K562 (cell line): ENCODE measurements at regions not wholly inside any gene's neighbourhood (a gene's known extent, or its start where the extent isn't known, plus 50 kb on each side); places are given as distances from the start of the nearest gene placed in this dataset.

Experiments used
- ATF1 ChIP-seq, 2 experiments: fragments of 450-650 bp in 1 of 2; IDR thresholded peaks; 2 replicates each; pipeline ENCODE4 v1.6.1; 2016; ENCODE audit warnings: missing compliant biosample characterization in 1 of 2, missing genetic modification characterization in 1 of 2
- ATF3 ChIP-seq, 2 experiments: fragments of 450-650 bp in 1 of 2; sonication (generic) in 1 of 2; formaldehyde crosslinking in 1 of 2; IDR thresholded peaks in 1 of 2; conservative IDR thresholded peaks in 1 of 2; 2 replicates each; pipeline versions ENCODE4 v1.6.1 to v1.8.1; 2016 to 2023; ENCODE audit warnings: mild to moderate bottlenecking in 2 of 2, moderate library complexity in 2 of 2, inconsistent platforms in 1 of 2, missing genetic modification reagents in 1 of 2
- E2F6 ChIP-seq, 2 experiments: IDR thresholded peaks; 2 replicates each; pipeline ENCODE4 v1.6.1; 2011; ENCODE audit warnings: borderline replicate concordance in 1 of 2, control low read depth in 1 of 2, low read depth in 1 of 2, low read length in 1 of 2, mild to moderate bottlenecking in 1 of 2, mixed read lengths in 1 of 2, moderate library complexity in 1 of 2; ENCODE audit not compliant: insufficient read depth in 1 of 2, insufficient read length in 1 of 2, poor library complexity in 1 of 2, severe bottlenecking in 1 of 2; ENCODE audit errors: extremely low read depth in 1 of 2
- EZH2 ChIP-seq: IDR thresholded peaks from 2 replicates; pipeline ENCODE4 v1.6.1; 2012; ENCODE audit warnings: low read depth, mild to moderate bottlenecking, inconsistent platforms, low read length, borderline replicate concordance
- GATAD2A ChIP-seq: fragments of 450-650 bp; IDR thresholded peaks from 2 replicates; pipeline ENCODE4 v1.6.1; 2017
- KLF13 ChIP-seq: fragments of 450-650 bp; IDR thresholded peaks from 2 replicates; pipeline ENCODE4 v1.6.1; 2016; ENCODE audit warnings: missing genetic modification characterization, low read depth, mild to moderate bottlenecking, missing compliant biosample characterization, moderate library complexity, borderline replicate concordance
- PBX2 ChIP-seq, 2 experiments: IDR thresholded peaks in 1 of 2; conservative IDR thresholded peaks in 1 of 2; 2 replicates each; pipeline ENCODE4 v1.6.1; 2016; ENCODE audit warnings: low read depth in 2 of 2, mild to moderate bottlenecking in 1 of 2, missing compliant biosample characterization in 1 of 2, missing genetic modification characterization in 1 of 2, moderate library complexity in 1 of 2
- SMARCA5 ChIP-seq: fragments of 450-650 bp; IDR thresholded peaks from 2 replicates; pipeline ENCODE4 v1.6.1; 2016
- SRF ChIP-seq, 2 experiments: fragments of 250-450, 450-650 bp in 1 of 2; sonication (Bioruptor Pico) in 1 of 2; sonication (generic) in 1 of 2; formaldehyde crosslinking; IDR thresholded peaks; 2 replicates each; pipeline versions ENCODE4 v1.5.0 to v1.5.1; 2020 to 2022; ENCODE audit warnings: mild to moderate bottlenecking in 1 of 2, missing genetic modification reagents in 1 of 2
- SRSF1 ChIP-seq: fragments of 200-400 bp; formaldehyde crosslinking; IDR thresholded peaks from 2 replicates; pipeline ENCODE4 v1.6.1; 2017; ENCODE audit warnings: mild to moderate bottlenecking, low read depth, low read length, moderate library complexity
- ZNF512 ChIP-seq: IDR thresholded peaks from 2 replicates; pipeline ENCODE4 v1.6.1; 2016; ENCODE audit warnings: missing genetic modification characterization, missing compliant biosample characterization
- ZNF57 ChIP-seq: fragments of 450-650 bp; formaldehyde crosslinking; IDR thresholded peaks from 2 replicates; pipeline ENCODE4 v1.4.0; 2020; ENCODE audit warnings: mild to moderate bottlenecking, moderate library complexity
- ZNF785 ChIP-seq: fragments of 250-450 bp; sonication (Bioruptor Pico); IDR thresholded peaks from 2 replicates; pipeline ENCODE4 v1.4.0; 2020; ENCODE audit warnings: mild to moderate bottlenecking

GRCh38 chr6:145423936-145424335 is 311.4 kb downstream of the EPM2A start:
- no peak for TF ChIP-seq SMARCA5
- TF ChIP-seq ATF1 (CRISPR knock-in tag; IDR thresholded peaks at IDR 0.05) = no peak
- no peak for TF ChIP-seq ATF1 (tag; IDR thresholded peaks at IDR 0.05)
- no peak for TF ChIP-seq SRSF1
- TF ChIP-seq ZNF512 (tag) = no peak
- TF ChIP-seq ATF3 (IDR thresholded peaks at IDR 0.05) = no peak
- no peak for TF ChIP-seq ATF3 (CRISPR knock-in tag; conservative IDR thresholded peaks at IDR 0.05)
- TF ChIP-seq GATAD2A = no peak
- TF ChIP-seq E2F6 (IDR thresholded peaks at IDR 0.05; ENCODE audit: borderline replicate concordance in 1 of 2, extremely low read depth in 1 of 2, insufficient read depth in 1 of 2, insufficient read length in 1 of 2, low read depth in 1 of 2, low read length in 1 of 2, poor library complexity in 1 of 2, severe bottlenecking in 1 of 2) = no peak
- TF ChIP-seq ZNF57 = no peak
- TF ChIP-seq KLF13 (tag) = no peak
- no peak for TF ChIP-seq ZNF785 (CRISPR knock-in tag)
- TF ChIP-seq EZH2 = no peak
- TF ChIP-seq SRF (CRISPR knock-in tag; IDR thresholded peaks at IDR 0.05) = no peak
- TF ChIP-seq PBX2 (CRISPR knock-in tag; IDR thresholded peaks at IDR 0.05; ENCODE audit: low read depth) = no peak
- TF ChIP-seq PBX2 (tag; conservative IDR thresholded peaks at IDR 0.05; ENCODE audit: low read depth) = no peak
